HG03108 (cell line): ENCODE measurements at regions not wholly inside any gene's neighbourhood (a gene's known extent, or its start where the extent isn't known, plus 50 kb on each side); places are given as distances from the start of the nearest gene placed in this dataset.
"Not testable (repeated sequence)": the region's sequence is repeated elsewhere in the genome, so short reads cannot be mapped to it uniquely, and the experiment has no call there.

ENCODE experiments used
- ATAC-seq: cut with Tn5 transposase; IDR thresholded peaks from one replicate; pipeline ENCODE4 v1.9.1; 2021; ENCODE audit warnings: moderate library complexity; ENCODE audit not compliant: unreplicated experiment

- no peak for ATAC-seq
Observed at GRCh38 chr15:77844798-77845446, 212.2 kb upstream of the LINGO1 start.

GRCh38 chr15:77843546-77843945 is 210.8 kb upstream of the LINGO1 start:
- ATAC-seq: no peak

GRCh38 chr15:77840991-77841775 is 208.5 kb upstream of the LINGO1 start:
- ATAC-seq: no peak

- ATAC-seq: no peak
Observed at GRCh38 chr15:77839970-77840905, 207.5 kb upstream of the LINGO1 start.

- no peak for ATAC-seq
Observed at GRCh38 chr15:77839456-77839855, 206.7 kb upstream of the LINGO1 start.

GRCh38 chr15:77838595-77838994 is 205.9 kb upstream of the LINGO1 start:
- ATAC-seq: no peak

- no peak for ATAC-seq
Observed at GRCh38 chr15:77838061-77838460, 205.3 kb upstream of the LINGO1 start.

- ATAC-seq: no peak
Observed at GRCh38 chr15:77837649-77838025, 204.9 kb upstream of the LINGO1 start.

- no peak for ATAC-seq
Observed at GRCh38 chr15:77836906-77837648, 204.4 kb upstream of the LINGO1 start.

GRCh38 chr15:77836121-77836692 is 203.5 kb upstream of the LINGO1 start:
- no peak for ATAC-seq

- ATAC-seq: no peak
Observed at GRCh38 chr15:77834276-77834990, 201.7 kb upstream of the LINGO1 start.

- no peak for ATAC-seq
Observed at GRCh38 chr15:77832874-77833273, 200.2 kb upstream of the LINGO1 start.

- ATAC-seq: no peak
Observed at GRCh38 chr15:77831986-77832385, 199.3 kb upstream of the LINGO1 start.

- ATAC-seq: no peak
Observed at GRCh38 chr15:77830051-77830468, 197.3 kb upstream of the LINGO1 start.

- not testable (repeated sequence) for ATAC-seq
Observed at GRCh38 chr15:77829331-77829730, 196.6 kb upstream of the LINGO1 start.

GRCh38 chr15:77827860-77828259 is 195.1 kb upstream of the LINGO1 start:
- no peak for ATAC-seq

- ATAC-seq: no peak
Observed at GRCh38 chr15:77826006-77826695, 193.4 kb upstream of the LINGO1 start.

- ATAC-seq: no peak
Observed at GRCh38 chr15:77825546-77825945, 192.8 kb upstream of the LINGO1 start.

- ATAC-seq: no peak
Observed at GRCh38 chr15:77825252-77825542, 192.5 kb upstream of the LINGO1 start.
